ENCODE measurements at regions not wholly inside any gene's neighbourhood (a gene's known extent, or its start where the extent isn't known, plus 50 kb on each side); places are given as distances from the start of the nearest gene placed in this dataset.

GRCh38 chr10:61076572-61077114 lies 132.7 kb upstream of the RHOBTB1 start:
- Histone ChIP-seq H3K9me3 (ENCODE audit: control insufficient read depth, insufficient read depth, low read length) (no peaks in the 10 kb centered on the region), H3K9ac (ENCODE audit: low read depth, low read length) (no peak overlapping the region), H3K4me1 (ENCODE audit: insufficient read depth, low read length) (no peaks in the 10 kb centered on the region; the same call in 1 of the 2 replicates), H3K36me3 (ENCODE audit: insufficient read depth, low read length) (no peaks in the 10 kb centered on the region)

- Histone ChIP-seq H3K36me3 (ENCODE audit: insufficient read depth, low read length) (no peaks in the 10 kb centered on the region), H3K9ac (ENCODE audit: low read depth, low read length) (no peak overlapping the region), H3K9me3 (ENCODE audit: control insufficient read depth, insufficient read depth, low read length) (no peaks in the 10 kb centered on the region), H3K4me1 (ENCODE audit: insufficient read depth, low read length) (no peaks in the 10 kb centered on the region; the same call in 1 of the 2 replicates)
Observed at GRCh38 chr10:61073391-61073790, 129.4 kb upstream of the RHOBTB1 start.

GRCh38 chr10:61071580-61071979 lies 127.6 kb upstream of the RHOBTB1 start:
- H3K4me1 ChIP-seq (ENCODE audit: insufficient read depth, low read length), result no peaks in the 10 kb centered on the region; the same call in 1 of the 2 replicates
- no peaks in the 10 kb centered on the region for H3K36me3 ChIP-seq (ENCODE audit: insufficient read depth, low read length)
- no peaks in the 10 kb centered on the region for H3K9me3 ChIP-seq (ENCODE audit: control insufficient read depth, insufficient read depth, low read length)
- H3K9ac ChIP-seq (ENCODE audit: low read depth, low read length), result no peak overlapping the region

- no peaks in the 10 kb centered on the region for H3K4me1 ChIP-seq (ENCODE audit: insufficient read depth, low read length)
- H3K9ac ChIP-seq (ENCODE audit: low read depth, low read length), result no peak overlapping the region
Observed at GRCh38 chr10:61068471-61068870, 124.5 kb upstream of the RHOBTB1 start.

GRCh38 chr10:61067671-61068336 lies 123.8 kb upstream of the RHOBTB1 start:
- no peak overlapping the region for H3K9ac ChIP-seq (ENCODE audit: low read depth, low read length)
- H3K4me1 ChIP-seq (ENCODE audit: insufficient read depth, low read length), result no peaks in the 10 kb centered on the region
- H3K9me3 ChIP-seq (ENCODE audit: control insufficient read depth, insufficient read depth, low read length), result no peaks in the 10 kb centered on the region
- no peaks in the 10 kb centered on the region for H3K36me3 ChIP-seq (ENCODE audit: insufficient read depth, low read length)

More at GRCh38 chr10:61068471-61068870, 124.5 kb upstream of the RHOBTB1 start:
- no peaks in the 10 kb centered on the region for H3K36me3 ChIP-seq (ENCODE audit: insufficient read depth, low read length)
- no peaks in the 10 kb centered on the region for H3K9me3 ChIP-seq (ENCODE audit: control insufficient read depth, insufficient read depth, low read length)

GRCh38 chr10:61066661-61067344 lies 122.8 kb upstream of the RHOBTB1 start:
- Histone ChIP-seq H3K9ac (ENCODE audit: low read depth, low read length) (no peak overlapping the region), H3K9me3 (ENCODE audit: control insufficient read depth, insufficient read depth, low read length) (no peaks in the 10 kb centered on the region), H3K36me3 (ENCODE audit: insufficient read depth, low read length) (no peaks in the 10 kb centered on the region), H3K4me1 (ENCODE audit: insufficient read depth, low read length) (no peaks in the 10 kb centered on the region)

- H3K9ac ChIP-seq (ENCODE audit: low read depth, low read length), result no peak overlapping the region
- no peaks in the 10 kb centered on the region for H3K36me3 ChIP-seq (ENCODE audit: insufficient read depth, low read length)
- no peaks in the 10 kb centered on the region for H3K4me1 ChIP-seq (ENCODE audit: insufficient read depth, low read length)
- no peaks in the 10 kb centered on the region for H3K9me3 ChIP-seq (ENCODE audit: control insufficient read depth, insufficient read depth, low read length)
Observed at GRCh38 chr10:61065051-61065450, 121.1 kb upstream of the RHOBTB1 start.

- H3K4me1 ChIP-seq (ENCODE audit: insufficient read depth, low read length), result no peaks in the 10 kb centered on the region
- H3K9me3 ChIP-seq (ENCODE audit: control insufficient read depth, insufficient read depth, low read length), result no peaks in the 10 kb centered on the region
- H3K36me3 ChIP-seq (ENCODE audit: insufficient read depth, low read length), result no peaks in the 10 kb centered on the region
- H3K9ac ChIP-seq (ENCODE audit: low read depth, low read length), result no peak overlapping the region
Observed at GRCh38 chr10:61064356-61064755, 120.4 kb upstream of the RHOBTB1 start.

- H3K9ac ChIP-seq (ENCODE audit: low read depth, low read length), result no peak overlapping the region
- no peaks in the 10 kb centered on the region for H3K4me1 ChIP-seq (ENCODE audit: insufficient read depth, low read length)
- no peaks in the 10 kb centered on the region for H3K9me3 ChIP-seq (ENCODE audit: control insufficient read depth, insufficient read depth, low read length)
- H3K36me3 ChIP-seq (ENCODE audit: insufficient read depth, low read length), result no peaks in the 10 kb centered on the region
Observed at GRCh38 chr10:61063901-61064300, 119.9 kb upstream of the RHOBTB1 start.

GRCh38 chr10:61063034-61063433 lies 119.0 kb upstream of the RHOBTB1 start:
- no peaks in the 10 kb centered on the region for H3K9me3 ChIP-seq (ENCODE audit: control insufficient read depth, insufficient read depth, low read length)
- no peaks in the 10 kb centered on the region for H3K4me1 ChIP-seq (ENCODE audit: insufficient read depth, low read length)
- H3K9ac ChIP-seq (ENCODE audit: low read depth, low read length), result no peak overlapping the region
- H3K36me3 ChIP-seq (ENCODE audit: insufficient read depth, low read length), result no peaks in the 10 kb centered on the region

GRCh38 chr10:61061923-61062504 lies 118.0 kb upstream of the RHOBTB1 start:
- H3K36me3 ChIP-seq (ENCODE audit: insufficient read depth, low read length), result no peaks in the 10 kb centered on the region
- no peaks in the 10 kb centered on the region for H3K4me1 ChIP-seq (ENCODE audit: insufficient read depth, low read length)
- no peaks in the 10 kb centered on the region for H3K9me3 ChIP-seq (ENCODE audit: control insufficient read depth, insufficient read depth, low read length)
- no peak overlapping the region for H3K9ac ChIP-seq (ENCODE audit: low read depth, low read length)

GRCh38 chr10:61059636-61060035 lies 115.7 kb upstream of the RHOBTB1 start:
- Histone ChIP-seq H3K9ac (ENCODE audit: low read depth, low read length) (no peak overlapping the region), H3K9me3 (ENCODE audit: control insufficient read depth, insufficient read depth, low read length) (no peaks in the 10 kb centered on the region), H3K36me3 (ENCODE audit: insufficient read depth, low read length) (no peaks in the 10 kb centered on the region)

GRCh38 chr10:61052469-61053205 lies 108.7 kb upstream of the RHOBTB1 start:
- H3K4me1 ChIP-seq (ENCODE audit: insufficient read depth, low read length), result peaks cover 14% of the 10 kb centered on the region
- H3K9me3 ChIP-seq (ENCODE audit: control insufficient read depth, insufficient read depth, low read length), result no peaks in the 10 kb centered on the region
- H3K36me3 ChIP-seq (ENCODE audit: insufficient read depth, low read length), result no peaks in the 10 kb centered on the region
- H3K9ac ChIP-seq (ENCODE audit: low read depth, low read length), result no peak overlapping the region

More at GRCh38 chr10:61059636-61060035, 115.7 kb upstream of the RHOBTB1 start:
- no peaks in the 10 kb centered on the region for H3K4me1 ChIP-seq (ENCODE audit: insufficient read depth, low read length)

GRCh38 chr10:61051344-61051743 lies 107.4 kb upstream of the RHOBTB1 start:
- Histone ChIP-seq H3K4me1 (ENCODE audit: insufficient read depth, low read length) (peaks cover 14% of the 10 kb centered on the region), H3K9ac (ENCODE audit: low read depth, low read length) (no peak overlapping the region), H3K9me3 (ENCODE audit: control insufficient read depth, insufficient read depth, low read length) (no peaks in the 10 kb centered on the region)

More at GRCh38 chr10:61051344-61051743, 107.4 kb upstream of the RHOBTB1 start:
- H3K36me3 ChIP-seq (ENCODE audit: insufficient read depth, low read length), result no peaks in the 10 kb centered on the region
